ENCODE measurements at regions not wholly inside any gene's neighbourhood (a gene's known extent, or its start where the extent isn't known, plus 50 kb on each side); places are given as distances from the start of the nearest gene placed in this dataset.

- TF ChIP-seq CTCF (IDR thresholded peaks at IDR 0.05) = no peak
- TF ChIP-seq REST (IDR thresholded peaks at IDR 0.05; ENCODE audit: insufficient read depth in 1 of 2, low read depth in 2 of 2, low read length in 1 of 2) = no peak
- TF ChIP-seq POLR2AphosphoS5 (IDR thresholded peaks at IDR 0.05; ENCODE audit: low read depth, low read length) = no peak
Measured at GRCh38 chr22:47710135-47710534, 947.7 kb downstream of the TBC1D22A start.

Data from Panc1 (cell line).